Neural progenitor cell (in vitro differentiated cells): ENCODE measurements at regions not wholly inside any gene's neighbourhood (a gene's known extent, or its start where the extent isn't known, plus 50 kb on each side); places are given as distances from the start of the nearest gene placed in this dataset.

Experiments used
- DNase-seq: peaks from one replicate; pipeline ENCODE4 v3.0.0-alpha.2; 2016; ENCODE audit warnings: low spot score
- H2AFZ ChIP-seq: fragments of 200-600 bp; sonication (generic); replicated peaks from 2 replicates; pipeline ENCODE4 v1.6.1; 2016; ENCODE audit warnings: antibody characterized with exemption
- H3F3A ChIP-seq: fragments of 200-600 bp; sonication (generic); 2 replicates; pipeline ENCODE4 v1.6.1; 2016; ENCODE audit warnings: antibody characterized with exemption, low read depth
- H3K27ac ChIP-seq: fragments of 200-600 bp; sonication (generic); 2 replicates; pipeline ENCODE4 v1.5.1; 2016; ENCODE audit warnings: mild to moderate bottlenecking
- H3K27me3 ChIP-seq: fragments of 200-600 bp; sonication (generic); 2 replicates; pipeline ENCODE4 v1.6.1; 2016; ENCODE audit warnings: mild to moderate bottlenecking, moderate library complexity
- H3K36me3 ChIP-seq: fragments of 200-600 bp; sonication (generic); 2 replicates; pipeline ENCODE4 v1.5.1; 2016
- H3K4me1 ChIP-seq: fragments of 200-600 bp; sonication (generic); 2 replicates; pipeline ENCODE4 v1.6.1; 2016; ENCODE audit warnings: mixed run types
- H3K4me2 ChIP-seq: fragments of 200-600 bp; sonication (generic); 2 replicates; pipeline ENCODE4 v1.6.1; 2016
- H3K4me3 ChIP-seq: fragments of 200-600 bp; sonication (generic); 2 replicates; pipeline ENCODE4 v1.5.1; 2016
- H3K79me2 ChIP-seq: fragments of 200-600 bp; sonication (generic); 2 replicates; pipeline ENCODE4 v1.6.1; 2016; ENCODE audit warnings: low read depth
- H3K9ac ChIP-seq: fragments of 200-600 bp; sonication (generic); 2 replicates; pipeline ENCODE4 v1.6.1; 2016
- H3K9me3 ChIP-seq: fragments of 200-600 bp; sonication (generic); 2 replicates; pipeline ENCODE4 v1.5.1; 2016; ENCODE audit warnings: low read depth
- H4K20me1 ChIP-seq: fragments of 200-600 bp; sonication (generic); 2 replicates; pipeline ENCODE4 v1.6.1; 2016; ENCODE audit warnings: low read depth
- H3K27ac Mint-ChIP-seq: 3 replicates; pipeline ENCODE4 v1.8.0; 2021; ENCODE audit warnings: mixed read lengths
- H3K27me3 Mint-ChIP-seq: 2 replicates; pipeline ENCODE4 v1.8.0; 2022; ENCODE audit warnings: low read depth, mild to moderate bottlenecking, inconsistent platforms, moderate library complexity, mixed read lengths; ENCODE audit not compliant: insufficient read depth
- H3K36me3 Mint-ChIP-seq: 3 replicates; pipeline ENCODE4 v1.8.0; 2021; ENCODE audit warnings: mixed read lengths
- H3K4me1 Mint-ChIP-seq: 3 replicates; pipeline ENCODE4 v1.8.0; 2021; ENCODE audit warnings: mixed read lengths
- H3K4me3 Mint-ChIP-seq: 3 replicates; pipeline ENCODE4 v1.8.0; 2021; ENCODE audit warnings: mild to moderate bottlenecking, moderate library complexity, mixed read lengths
- H3K9me3 Mint-ChIP-seq: 3 replicates; pipeline ENCODE4 v1.8.0; 2020; ENCODE audit warnings: mixed read lengths
- EZH2 ChIP-seq: fragments of 200-600 bp; sonication (generic); IDR thresholded peaks from 2 replicates; pipeline ENCODE4 v1.6.1; 2017; ENCODE audit warnings: antibody characterized with exemption, mild to moderate bottlenecking, moderate library complexity
- EZH2phosphoT487 ChIP-seq: fragments of 200-600 bp; sonication (generic); IDR thresholded peaks from 2 replicates; pipeline ENCODE4 v1.6.1; 2017; ENCODE audit warnings: antibody characterized with exemption
- TF ChIP-seq, protein P1 (sequence below): fragments of 200-600 bp; sonication (generic); IDR thresholded peaks from 2 replicates; pipeline ENCODE4 v1.5.1; 2017; ENCODE audit warnings: antibody characterized with exemption, mild to moderate bottlenecking

DNA sequence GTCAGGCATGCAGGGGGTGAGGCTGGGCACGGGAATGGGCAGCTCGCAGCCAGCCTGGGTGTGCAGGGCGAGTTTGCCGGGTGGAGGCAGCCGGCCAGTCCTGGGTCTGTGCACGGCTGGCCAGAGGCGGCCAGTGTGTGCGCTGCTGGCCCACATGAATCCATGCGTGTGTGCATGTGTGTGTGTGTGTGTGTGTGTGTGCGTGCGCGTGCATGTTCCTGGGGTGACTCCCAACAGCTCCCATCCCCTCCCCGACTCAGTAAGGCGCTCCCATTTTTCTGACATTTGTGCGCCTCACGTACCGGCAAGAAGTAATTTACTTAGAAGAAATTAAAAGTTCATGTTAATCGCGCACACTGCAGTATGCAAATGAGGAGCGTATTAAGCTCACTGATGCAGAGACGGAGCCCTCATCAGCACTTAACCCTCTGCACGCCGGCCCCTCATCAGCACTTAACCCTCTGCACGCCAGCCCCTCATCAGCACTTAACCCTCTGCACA is 55.4 kb upstream of the ACSF3 start:
- H3K9me3 Mint-ChIP-seq, result no peaks in the 10 kb centered on the region
- TF ChIP-seq EZH2phosphoT487 (no peak), EZH2 (no peak)
- TF ChIP-seq, protein P1, sequence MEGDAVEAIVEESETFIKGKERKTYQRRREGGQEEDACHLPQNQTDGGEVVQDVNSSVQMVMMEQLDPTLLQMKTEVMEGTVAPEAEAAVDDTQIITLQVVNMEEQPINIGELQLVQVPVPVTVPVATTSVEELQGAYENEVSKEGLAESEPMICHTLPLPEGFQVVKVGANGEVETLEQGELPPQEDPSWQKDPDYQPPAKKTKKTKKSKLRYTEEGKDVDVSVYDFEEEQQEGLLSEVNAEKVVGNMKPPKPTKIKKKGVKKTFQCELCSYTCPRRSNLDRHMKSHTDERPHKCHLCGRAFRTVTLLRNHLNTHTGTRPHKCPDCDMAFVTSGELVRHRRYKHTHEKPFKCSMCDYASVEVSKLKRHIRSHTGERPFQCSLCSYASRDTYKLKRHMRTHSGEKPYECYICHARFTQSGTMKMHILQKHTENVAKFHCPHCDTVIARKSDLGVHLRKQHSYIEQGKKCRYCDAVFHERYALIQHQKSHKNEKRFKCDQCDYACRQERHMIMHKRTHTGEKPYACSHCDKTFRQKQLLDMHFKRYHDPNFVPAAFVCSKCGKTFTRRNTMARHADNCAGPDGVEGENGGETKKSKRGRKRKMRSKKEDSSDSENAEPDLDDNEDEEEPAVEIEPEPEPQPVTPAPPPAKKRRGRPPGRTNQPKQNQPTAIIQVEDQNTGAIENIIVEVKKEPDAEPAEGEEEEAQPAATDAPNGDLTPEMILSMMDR, result no peak
- Histone ChIP-seq H3K27ac (no peak overlapping the region), H3F3A (peaks cover 4% of the 10 kb centered on the region), H3K4me2 (no peak overlapping the region), H3K4me3 (no peak overlapping the region), H3K9me3 (no peaks in the 10 kb centered on the region), H3K9ac (no peak overlapping the region), H4K20me1 (peaks cover 16% of the 10 kb centered on the region), H3K36me3 (no peaks in the 10 kb centered on the region), H3K4me1 (peaks cover 9% of the 10 kb centered on the region), H3K27me3 (peaks cover 6% of the 10 kb centered on the region), H2AFZ (no peak overlapping the region), H3K79me2 (no peaks in the 10 kb centered on the region)
- H3K4me1 Mint-ChIP-seq, result peaks cover 17% of the 10 kb centered on the region
- DNase-seq, result no peak
- H3K4me3 Mint-ChIP-seq, result no peak overlapping the region
- H3K36me3 Mint-ChIP-seq, result no peaks in the 10 kb centered on the region
- H3K27ac Mint-ChIP-seq, result no peak overlapping the region
- peaks cover 9% of the 10 kb centered on the region for H3K27me3 Mint-ChIP-seq

GRCh38 chr16:89038811-89039735 is 54.6 kb upstream of the ACSF3 start:
- Mint-ChIP-seq H3K9me3 (no peaks in the 10 kb centered on the region), H3K4me3 (no peak overlapping the region), H3K27ac (no peak overlapping the region), H3K27me3 (peaks cover 9% of the 10 kb centered on the region), H3K4me1 (peaks cover 16% of the 10 kb centered on the region), H3K36me3 (no peaks in the 10 kb centered on the region)
- Histone ChIP-seq H3K4me1 (peaks cover 9% of the 10 kb centered on the region), H3K4me3 (no peak overlapping the region), H3K9ac (no peak overlapping the region), H3K36me3 (no peaks in the 10 kb centered on the region), H4K20me1 (peaks cover 16% of the 10 kb centered on the region), H3K79me2 (no peaks in the 10 kb centered on the region), H2AFZ (no peak overlapping the region), H3K4me2 (no peak overlapping the region), H3K9me3 (no peaks in the 10 kb centered on the region), H3K27ac (no peak overlapping the region), H3K27me3 (peaks cover 6% of the 10 kb centered on the region), H3F3A (peaks cover 4% of the 10 kb centered on the region)
- TF ChIP-seq EZH2 (no peak), EZH2phosphoT487 (no peak)
- TF ChIP-seq, protein P1, result no peak
- DNase-seq, result no peak

DNA sequence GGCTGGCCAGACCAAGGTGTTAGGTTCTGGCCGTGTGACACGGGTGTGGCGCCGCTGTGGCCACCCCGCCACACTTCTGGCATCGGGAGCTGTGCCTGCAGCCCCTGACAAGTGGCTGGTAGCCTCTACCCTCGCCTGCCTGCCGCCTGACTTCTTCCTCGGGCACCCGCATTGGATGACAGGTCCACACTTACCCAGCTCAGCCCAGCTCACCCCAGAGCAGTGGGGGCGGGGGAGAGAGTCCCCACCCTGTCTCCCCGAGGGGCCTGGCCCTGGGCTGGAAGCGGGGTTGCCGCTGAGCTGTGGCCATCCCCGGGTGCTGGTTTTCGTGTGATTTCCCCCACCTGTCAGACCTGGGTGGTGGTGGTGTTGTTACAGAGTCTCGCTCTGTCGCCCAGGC is 53.9 kb upstream of the ACSF3 start:
- Histone ChIP-seq H3F3A (peaks cover 4% of the 10 kb centered on the region), H3K9ac (no peak overlapping the region), H3K9me3 (no peaks in the 10 kb centered on the region), H3K4me2 (no peak overlapping the region), H3K4me1 (peaks cover 5% of the 10 kb centered on the region), H3K27me3 (peaks cover 6% of the 10 kb centered on the region), H3K27ac (no peak overlapping the region), H3K36me3 (no peaks in the 10 kb centered on the region), H2AFZ (no peak overlapping the region), H3K4me3 (no peak overlapping the region), H4K20me1 (peaks cover 16% of the 10 kb centered on the region), H3K79me2 (no peaks in the 10 kb centered on the region)
- no peak for DNase-seq
- Mint-ChIP-seq H3K27ac (no peak overlapping the region), H3K4me1 (peaks cover 11% of the 10 kb centered on the region), H3K36me3 (no peaks in the 10 kb centered on the region), H3K27me3 (peaks cover 12% of the 10 kb centered on the region), H3K4me3 (no peak overlapping the region), H3K9me3 (no peaks in the 10 kb centered on the region)
- TF ChIP-seq EZH2phosphoT487 (no peak), EZH2 (no peak)
- TF ChIP-seq, protein P1, result no peak
